Stimulated activated CD4-positive, alpha-beta T cell treated with anti-CD3 and anti-CD28 coated beads, Interleukin-12 subunit alpha, Interleukin-12 subunit beta, amount 100 ng/mL, for 48 hours (primary cell): ENCODE measurements at regions not wholly inside any gene's neighbourhood (a gene's known extent, or its start where the extent isn't known, plus 50 kb on each side); places are given as distances from the start of the nearest gene placed in this dataset.
"Not testable (repeated sequence)": the region's sequence is repeated elsewhere in the genome, so short reads cannot be mapped to it uniquely, and the experiment has no call there.

ENCODE experiments used
- DNase-seq, 3 donors: peaks; one replicate each; pipeline ENCODE4 v3.0.0-alpha.2; 2020; ENCODE audit warnings: low read depth in 2 of 3, low spot score in 1 of 3

GRCh38 chr5:166595274-166595951 lies 1696.0 kb upstream of the WWC1 start:
- no peak for DNase-seq

DNA sequence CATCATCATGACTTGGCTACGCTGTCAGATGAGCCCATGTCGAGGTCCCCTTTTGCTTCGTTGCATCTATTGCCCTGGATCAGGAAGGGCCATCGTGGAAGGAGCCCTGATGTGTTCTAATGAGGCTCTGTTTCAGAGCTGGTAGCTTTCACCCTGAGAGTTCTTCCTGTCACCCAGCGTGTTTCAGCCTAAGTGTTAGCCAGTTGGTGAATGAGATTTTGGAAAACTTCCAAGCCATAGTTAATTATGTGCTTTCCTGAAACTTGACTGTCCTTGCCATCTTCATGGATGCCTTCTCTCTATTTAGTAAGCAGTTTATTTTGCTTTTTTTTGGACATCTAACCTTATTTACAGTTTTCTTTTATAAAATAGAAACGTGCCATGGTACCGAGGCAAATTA lies 1695.4 kb upstream of the WWC1 start:
- DNase-seq: no peak

- DNase-seq: no peak
Observed at GRCh38 chr5:166602271-166602670, 1689.2 kb upstream of the WWC1 start.

DNA sequence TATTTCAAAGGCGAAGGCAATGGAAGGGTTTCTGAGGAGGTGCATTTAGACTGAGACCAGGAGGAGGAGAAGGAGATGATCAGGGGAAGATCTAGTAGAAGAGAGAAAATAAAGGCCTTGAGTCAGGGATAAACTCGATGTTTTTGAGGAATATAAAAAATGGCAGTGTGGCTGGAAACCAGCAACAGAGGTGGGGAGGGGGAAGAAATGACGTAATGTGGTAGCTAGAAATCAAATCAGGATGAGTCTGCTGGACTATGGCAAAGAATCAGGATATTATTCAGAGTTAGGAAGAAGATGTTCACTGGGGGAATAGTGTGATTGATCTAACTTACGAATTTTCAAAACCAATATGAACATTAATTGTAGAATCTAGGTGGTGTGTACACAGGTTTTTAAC lies 1673.9 kb upstream of the WWC1 start:
- no peak for DNase-seq

DNA sequence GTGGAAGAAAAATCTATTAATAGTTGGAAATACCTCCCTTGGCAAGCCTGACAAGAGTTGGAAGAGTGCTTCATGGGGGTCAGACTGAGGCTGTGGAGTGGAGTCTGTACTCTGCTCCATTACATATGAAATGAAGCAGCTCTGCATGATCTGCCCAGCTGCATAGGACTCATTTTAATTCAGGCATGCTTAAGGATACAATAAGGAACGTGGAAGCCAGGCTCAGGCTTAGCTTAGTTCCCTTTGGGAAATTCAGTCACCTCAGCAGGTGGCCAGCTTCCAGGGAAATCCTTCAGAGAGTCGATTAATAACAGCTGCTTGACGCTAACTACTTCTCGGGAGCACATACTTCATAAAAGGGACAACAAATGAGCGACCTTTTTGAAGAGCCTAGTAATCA lies 1672.9 kb upstream of the WWC1 start:
- no peak for DNase-seq

- DNase-seq: no peak
Observed at GRCh38 chr5:166624573-166624972, 1666.9 kb upstream of the WWC1 start.

- DNase-seq: no peak
Observed at GRCh38 chr5:166625210-166625865, 1666.1 kb upstream of the WWC1 start.

GRCh38 chr5:166637295-166637694 lies 1654.2 kb upstream of the WWC1 start:
- no peak for DNase-seq

DNA sequence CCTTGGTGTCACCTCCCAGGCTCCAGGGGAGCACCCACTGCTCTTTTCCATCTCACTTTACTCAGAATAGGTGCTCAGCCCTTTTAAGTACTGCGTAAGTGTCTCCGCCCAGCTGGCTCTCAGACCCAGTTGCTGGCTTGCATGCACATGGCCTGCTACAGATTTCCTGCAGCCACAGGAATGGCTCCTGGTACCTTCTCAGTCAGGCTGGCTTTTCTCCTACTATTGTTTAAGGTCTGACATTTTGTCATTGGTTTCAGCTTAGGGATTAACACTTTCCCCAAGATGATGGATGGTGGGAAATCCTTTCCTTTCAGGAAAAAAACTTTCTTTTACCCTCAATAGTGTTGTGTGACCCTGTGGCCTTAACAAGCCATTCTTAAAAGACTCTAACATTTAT lies 1652.3 kb upstream of the WWC1 start:
- no peak for DNase-seq

GRCh38 chr5:166640136-166640535 lies 1651.3 kb upstream of the WWC1 start:
- DNase-seq: not testable (repeated sequence)

DNA sequence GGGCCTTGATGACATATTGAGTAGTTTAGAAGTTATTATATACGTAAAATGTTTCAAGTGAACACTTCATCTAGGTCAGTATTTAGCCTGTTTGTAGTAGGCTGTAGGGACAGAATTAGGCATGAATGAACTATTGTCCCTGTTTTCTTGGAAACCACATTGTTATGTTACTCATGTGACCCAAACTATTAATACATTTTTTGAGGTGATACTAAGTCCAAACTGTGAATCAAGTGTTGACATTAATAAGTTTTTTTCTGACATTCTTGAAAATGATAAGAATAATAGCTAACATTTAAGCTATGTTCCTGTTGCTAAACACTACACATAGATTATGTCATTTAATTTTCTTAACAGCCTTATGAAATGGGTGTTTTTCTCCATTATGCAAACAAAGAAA lies 1642.7 kb upstream of the WWC1 start:
- DNase-seq: no peak

GRCh38 chr5:166649676-166650075 lies 1641.8 kb upstream of the WWC1 start:
- no peak for DNase-seq

- no peak for DNase-seq
Observed at GRCh38 chr5:166651234-166651633, 1640.2 kb upstream of the WWC1 start.

DNA sequence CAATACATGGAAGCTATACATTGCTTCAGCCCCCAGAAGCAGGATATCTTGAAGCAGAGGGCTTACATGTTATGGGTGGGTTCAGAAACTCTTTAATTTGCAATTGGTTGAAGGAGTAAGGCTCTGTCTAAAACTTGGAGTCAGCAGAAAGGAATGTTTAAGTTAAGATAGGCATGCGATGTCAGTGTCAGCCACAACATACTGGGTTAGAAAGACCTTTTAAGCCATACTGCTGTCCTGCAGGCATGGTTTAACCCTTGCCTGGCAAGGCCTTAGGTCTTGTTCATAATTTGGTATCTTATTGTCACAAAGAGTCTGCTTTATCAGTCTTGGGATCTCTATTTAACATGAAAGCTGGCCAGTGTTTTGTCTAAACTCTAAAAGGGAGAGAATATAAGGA lies 1619.6 kb upstream of the WWC1 start:
- DNase-seq: no peak

DNA sequence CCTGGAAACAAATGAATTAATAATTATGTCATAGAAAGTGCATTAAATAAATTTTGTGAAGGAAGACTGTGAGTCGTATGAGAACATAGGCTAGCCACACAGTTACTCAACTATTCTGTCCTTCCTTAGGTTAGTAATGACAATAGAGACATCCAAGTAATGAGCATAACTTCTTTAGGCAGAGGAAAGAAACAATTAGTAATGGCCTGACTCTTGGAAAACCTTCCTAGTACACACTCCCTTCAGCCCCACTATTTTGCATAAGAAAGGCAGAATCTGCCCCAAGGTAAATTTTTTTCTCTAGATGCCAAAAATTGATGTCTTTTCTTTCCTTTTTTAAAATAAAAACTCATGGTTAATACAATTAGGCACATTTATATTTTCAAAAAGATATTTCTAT lies 1619.0 kb upstream of the WWC1 start:
- no peak for DNase-seq

GRCh38 chr5:166677891-166678290 lies 1613.6 kb upstream of the WWC1 start:
- DNase-seq: no peak

GRCh38 chr5:166679331-166679730 lies 1612.1 kb upstream of the WWC1 start:
- DNase-seq: no peak

DNA sequence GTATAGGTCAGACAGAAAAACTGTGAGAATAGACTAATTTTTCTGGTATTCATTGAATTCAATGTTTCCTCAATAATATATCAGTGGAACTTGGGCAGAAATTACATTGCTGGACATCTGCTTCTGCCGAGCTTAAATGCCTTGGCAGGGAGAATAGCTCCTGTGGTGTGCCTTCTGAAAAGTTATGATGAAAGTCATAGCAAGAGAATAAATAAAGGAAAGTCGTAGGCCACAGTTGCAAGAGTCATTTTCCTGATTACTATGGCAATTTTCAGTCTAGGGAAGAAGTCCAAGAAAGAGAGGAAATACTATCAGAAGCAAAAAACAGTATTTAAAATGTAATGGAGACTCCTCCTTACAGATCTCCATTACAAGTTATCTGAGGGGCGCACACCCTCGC lies 1596.1 kb upstream of the WWC1 start:
- DNase-seq: no peak

GRCh38 chr5:166708291-166708690 lies 1583.2 kb upstream of the WWC1 start:
- no peak for DNase-seq

DNA sequence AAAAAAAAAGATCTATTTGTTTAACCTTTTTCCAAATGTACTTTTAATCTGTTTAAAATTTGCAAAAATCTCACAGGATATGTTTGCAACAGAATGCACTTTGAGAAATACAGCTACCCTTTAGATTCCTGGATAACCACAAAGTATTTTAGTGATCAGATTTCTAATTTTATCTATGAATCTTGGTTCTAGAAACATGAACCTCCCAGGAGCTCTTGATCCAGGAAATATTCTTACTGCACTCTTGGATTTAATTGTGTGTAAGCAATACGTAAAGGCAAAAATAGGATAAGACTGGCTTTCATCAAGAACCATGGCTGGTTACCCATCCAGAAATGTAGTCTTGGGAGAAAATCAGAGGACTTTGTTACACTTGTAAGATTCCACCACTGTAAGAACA lies 1581.8 kb upstream of the WWC1 start:
- DNase-seq: no peak

- DNase-seq: no peak
Observed at GRCh38 chr5:166710271-166710670, 1581.2 kb upstream of the WWC1 start.

DNA sequence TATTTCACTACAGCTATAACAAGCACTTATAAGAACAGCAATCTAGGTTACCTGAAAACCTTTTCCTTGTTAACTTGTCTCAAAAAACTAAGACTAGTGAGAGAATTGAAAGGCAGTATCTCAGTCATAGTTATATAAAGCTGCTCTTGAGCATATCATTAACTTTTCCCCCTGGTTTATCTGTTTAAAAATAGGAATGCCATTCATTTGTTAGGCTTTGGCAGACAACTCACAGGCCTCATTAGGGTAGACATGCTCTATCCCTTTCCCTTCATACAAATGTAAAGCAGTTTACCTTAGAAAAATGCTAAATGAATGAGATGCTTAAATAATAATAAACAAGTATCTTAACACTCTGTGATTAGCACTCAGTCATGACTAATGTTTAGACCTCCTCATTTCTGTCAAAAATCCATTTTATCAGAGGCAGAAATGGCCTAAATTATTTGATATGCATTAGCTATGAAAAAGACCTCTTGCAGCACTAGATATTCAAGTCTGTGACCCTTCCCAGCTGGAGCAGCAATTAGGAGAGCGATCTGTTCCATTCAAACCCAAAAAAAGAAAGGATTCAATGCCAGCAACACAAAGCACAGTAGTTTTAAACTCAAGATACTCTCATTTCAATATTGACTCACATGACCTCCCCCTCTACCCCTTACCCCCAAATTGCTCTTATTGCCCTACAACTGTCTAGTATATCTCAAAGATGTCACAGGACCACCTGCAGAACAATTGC lies 1578.8 kb upstream of the WWC1 start:
- DNase-seq: no peak
